ENCODE measurements at regions not wholly inside any gene's neighbourhood (a gene's known extent, or its start where the extent isn't known, plus 50 kb on each side); places are given as distances from the start of the nearest gene placed in this dataset.

GRCh38 chr13:106958621-106959048, 390.7 kb upstream of the ARGLU1 start:
- no peak for TF ChIP-seq CTCF (IDR thresholded peaks at IDR 0.05)
- no peak for TF ChIP-seq POLR2A (IDR thresholded peaks at IDR 0.05)
